Neutrophil (primary cell): ENCODE measurements at regions not wholly inside any gene's neighbourhood (a gene's known extent, or its start where the extent isn't known, plus 50 kb on each side); places are given as distances from the start of the nearest gene placed in this dataset.

ENCODE experiments used
- H3K27ac ChIP-seq: fragments of 200-600 bp; sonication (generic); 2 replicates; pipeline ENCODE4 v1.5.1; 2016; ENCODE audit warnings: mild to moderate bottlenecking, moderate library complexity
- H3K27me3 ChIP-seq: fragments of 200-600 bp; sonication (generic); 2 replicates; pipeline ENCODE4 v1.6.0; 2016; ENCODE audit warnings: mild to moderate bottlenecking
- H3K36me3 ChIP-seq: fragments of 200-600 bp; sonication (generic); 2 replicates; pipeline ENCODE4 v1.5.1; 2017
- H3K4me1 ChIP-seq, 2 experiments: fragments of 200-600 bp in 1 of 2; sonication (generic) in 1 of 2; 1 replicate in 1 of 2; 2 replicates in 1 of 2; pipeline versions ENCODE4 v1.5.1 to v1.6.1; 2013 to 2016; ENCODE audit warnings: low read depth in 1 of 2, low read length in 1 of 2, mild to moderate bottlenecking in 1 of 2, moderate library complexity in 1 of 2; ENCODE audit not compliant: control insufficient read depth in 1 of 2, insufficient read depth in 1 of 2
- H3K4me3 ChIP-seq, 2 experiments: fragments of 200-600 bp in 1 of 2; sonication (generic) in 1 of 2; 1 replicate in 1 of 2; 2 replicates in 1 of 2; pipeline ENCODE4 v1.5.1; 2013 to 2016; ENCODE audit warnings: low read depth in 1 of 2, low read length in 1 of 2, mild to moderate bottlenecking in 1 of 2, moderate library complexity in 1 of 2
- H3K9me3 ChIP-seq: fragments of 200-600 bp; sonication (generic); 2 replicates; pipeline ENCODE4 v1.5.1; 2016
- CTCF ChIP-seq: fragments of 200-600 bp; sonication (generic); IDR thresholded peaks from 2 replicates; pipeline ENCODE4 v1.5.1; 2016; ENCODE audit warnings: antibody characterized with exemption

GRCh38 chr17:13825526-13826040 is 223.9 kb upstream of the HS3ST3A1 start:
- Histone ChIP-seq H3K9me3 (no peaks in the 10 kb centered on the region), H3K4me1 (no peaks in the 10 kb centered on the region), H3K27ac (no peak overlapping the region), H3K36me3 (no peaks in the 10 kb centered on the region), H3K27me3 (no peaks in the 10 kb centered on the region), H3K4me3 (no peak overlapping the region)
- no peak for TF ChIP-seq CTCF

- Histone ChIP-seq H3K4me3 (no peak overlapping the region), H3K36me3 (no peaks in the 10 kb centered on the region), H3K4me1 (no peaks in the 10 kb centered on the region), H3K9me3 (no peaks in the 10 kb centered on the region), H3K27ac (no peak overlapping the region), H3K27me3 (no peaks in the 10 kb centered on the region)
- no peak for TF ChIP-seq CTCF
Observed at GRCh38 chr17:13827118-13827517, 225.4 kb upstream of the HS3ST3A1 start.

GRCh38 chr17:13833921-13834320 is 232.2 kb upstream of the HS3ST3A1 start:
- TF ChIP-seq CTCF = no peak
- H3K27me3 ChIP-seq = no peaks in the 10 kb centered on the region
- H3K9me3 ChIP-seq = no peaks in the 10 kb centered on the region
- no peaks in the 10 kb centered on the region for H3K36me3 ChIP-seq
- no peak overlapping the region for H3K4me3 ChIP-seq
- no peak overlapping the region for H3K27ac ChIP-seq
- no peaks in the 10 kb centered on the region for H3K4me1 ChIP-seq

- Histone ChIP-seq H3K36me3 (no peaks in the 10 kb centered on the region), H3K27ac (no peak overlapping the region), H3K27me3 (no peaks in the 10 kb centered on the region), H3K4me3 (no peak overlapping the region), H3K9me3 (no peaks in the 10 kb centered on the region), H3K4me1 (no peaks in the 10 kb centered on the region)
- TF ChIP-seq CTCF = no peak
Observed at GRCh38 chr17:13835151-13835550, 233.4 kb upstream of the HS3ST3A1 start.

GRCh38 chr17:13837417-13837816 is 231.9 kb upstream of the COX10 start:
- no peak overlapping the region for H3K4me3 ChIP-seq
- no peaks in the 10 kb centered on the region for H3K36me3 ChIP-seq
- TF ChIP-seq CTCF = no peak
- no peaks in the 10 kb centered on the region for H3K27me3 ChIP-seq
- H3K27ac ChIP-seq = no peak overlapping the region
- no peaks in the 10 kb centered on the region for H3K9me3 ChIP-seq
- H3K4me1 ChIP-seq = no peaks in the 10 kb centered on the region

- Histone ChIP-seq H3K9me3 (no peaks in the 10 kb centered on the region), H3K4me1 (no peaks in the 10 kb centered on the region), H3K4me3 (no peak overlapping the region), H3K36me3 (no peaks in the 10 kb centered on the region), H3K27me3 (no peaks in the 10 kb centered on the region), H3K27ac (no peak overlapping the region)
- TF ChIP-seq CTCF = no peak
Observed at GRCh38 chr17:13840254-13840653, 229.1 kb upstream of the COX10 start.
